Activated CD4-positive, alpha-beta memory T cell treated with anti-CD3 and anti-CD28 coated beads, Interleukin-2, amount 10 ng/mL, durations not matched to agents 7 days and 5 days (primary cell): ENCODE measurements at regions not wholly inside any gene's neighbourhood (a gene's known extent, or its start where the extent isn't known, plus 50 kb on each side); places are given as distances from the start of the nearest gene placed in this dataset.

Experiments
- CTCF ChIA-PET: fragments of 350-600 bp; sonication (Branson Sonifier 250); formaldehyde crosslinking; loops from one replicate; lab custom pipeline; 2021; ENCODE audit warnings: antibody characterized with exemption, inconsistent platforms; lab: Charles Lee
- POLR2A ChIA-PET: fragments of 350-600 bp; sonication (Branson Sonifier 250); formaldehyde crosslinking; loops from one replicate; lab custom pipeline; 2021; ENCODE audit warnings: antibody characterized with exemption; lab: Charles Lee
- DNase-seq: peaks from one replicate; pipeline ENCODE4 v3.0.0-alpha.2; 2020
- H3K27ac Mint-ChIP-seq: one replicate; pipeline ENCODE4 v1.8.0; 2021; ENCODE audit warnings: mild to moderate bottlenecking, mixed read lengths
- H3K27me3 Mint-ChIP-seq: one replicate; pipeline ENCODE4 v1.8.0; 2021; ENCODE audit warnings: mixed read lengths
- H3K36me3 Mint-ChIP-seq: one replicate; pipeline ENCODE4 v1.8.0; 2021; ENCODE audit warnings: low read depth, mixed read lengths
- H3K4me1 Mint-ChIP-seq: one replicate; pipeline ENCODE4 v1.8.0; 2021; ENCODE audit warnings: mixed read lengths
- H3K4me3 Mint-ChIP-seq: one replicate; pipeline ENCODE4 v1.8.0; 2021; ENCODE audit warnings: mild to moderate bottlenecking, mixed read lengths
- H3K9me3 Mint-ChIP-seq: one replicate; pipeline ENCODE4 v1.8.0; 2021; ENCODE audit warnings: mixed read lengths

DNA sequence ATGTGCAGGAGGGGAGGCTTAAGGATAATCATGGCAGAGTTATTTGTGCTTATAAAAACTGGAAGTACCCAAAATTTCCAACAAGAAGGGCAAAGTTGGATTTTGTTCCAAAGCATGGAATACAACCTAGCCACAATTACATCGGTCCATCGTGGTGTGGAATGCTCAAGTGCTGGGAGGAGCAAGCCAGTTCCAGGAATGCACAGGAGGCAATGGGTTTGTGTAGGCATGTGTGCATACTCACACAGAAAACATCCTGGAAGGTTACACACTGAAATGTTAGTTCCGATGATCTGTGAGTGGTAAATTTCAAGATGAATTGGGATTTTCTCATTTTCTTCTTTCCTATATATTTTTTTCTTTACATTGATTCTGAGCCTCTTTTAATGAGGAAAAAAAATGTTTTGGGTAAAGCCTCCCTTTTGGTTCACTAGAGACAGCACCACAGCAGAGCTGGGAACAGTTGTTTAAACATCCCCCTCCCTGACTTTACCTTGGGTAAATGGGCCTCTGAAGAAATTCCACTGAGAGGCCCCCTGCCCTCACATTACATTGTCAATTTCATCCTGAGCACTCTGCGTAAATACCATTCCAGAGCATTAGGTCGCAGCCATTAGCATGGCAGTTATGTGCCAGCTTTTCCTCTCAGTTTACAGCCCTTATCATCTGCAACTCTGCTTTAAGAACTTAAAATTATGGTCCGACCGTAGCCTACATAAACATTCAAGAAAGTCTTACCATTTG is 122.0 kb downstream of the UQCRFS1 start:
- POLR2A ChIA-PET, result no interaction called here
- H3K36me3 Mint-ChIP-seq, result no peaks in the 10 kb centered on the region
- CTCF ChIA-PET, result interaction anchor here (1.0 kb wide), 1 partner anchor 102 kb away, joined by 3 read pairs; no protein-coding TSS in a partner anchor
- no peak for DNase-seq
- no peak overlapping the region for H3K27ac Mint-ChIP-seq
- H3K4me1 Mint-ChIP-seq, result no peaks in the 10 kb centered on the region
- no peak overlapping the region for H3K4me3 Mint-ChIP-seq
- H3K27me3 Mint-ChIP-seq, result no peaks in the 10 kb centered on the region
- no peaks in the 10 kb centered on the region for H3K9me3 Mint-ChIP-seq

DNA sequence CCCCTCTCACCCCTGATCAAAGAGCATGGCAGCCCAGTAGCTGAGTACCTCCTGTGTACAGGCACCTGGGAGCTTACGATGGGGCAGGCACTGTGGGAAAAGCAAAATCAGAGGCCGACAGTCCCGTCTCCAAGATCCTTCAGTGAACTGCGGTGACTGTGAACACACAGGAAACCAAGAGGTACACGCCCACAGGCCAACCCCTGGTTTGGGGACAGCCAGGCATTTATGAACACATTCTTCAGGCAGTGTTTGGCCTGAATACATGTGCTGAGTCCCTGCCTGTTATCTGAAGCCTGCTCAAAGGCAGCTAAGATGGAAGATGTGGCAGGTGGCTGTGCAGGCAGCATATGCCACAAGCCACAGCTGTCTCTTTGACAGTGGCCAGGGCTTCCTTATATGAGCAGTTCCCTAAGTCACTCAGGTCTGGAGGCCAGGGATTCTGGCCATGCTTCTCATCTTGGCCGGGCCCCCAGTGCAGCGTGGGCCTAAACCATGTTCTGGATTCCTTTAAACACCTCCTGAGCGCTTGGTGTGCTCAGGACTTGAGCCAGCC is 123.6 kb downstream of the UQCRFS1 start:
- ChIA-PET POLR2A (no interaction called here), CTCF (no interaction called here)
- no peak overlapping the region for H3K4me3 Mint-ChIP-seq
- no peak for DNase-seq
- H3K4me1 Mint-ChIP-seq, result no peaks in the 10 kb centered on the region
- H3K9me3 Mint-ChIP-seq, result no peaks in the 10 kb centered on the region
- no peak overlapping the region for H3K27ac Mint-ChIP-seq
- H3K36me3 Mint-ChIP-seq, result no peaks in the 10 kb centered on the region
- H3K27me3 Mint-ChIP-seq, result no peaks in the 10 kb centered on the region

DNA sequence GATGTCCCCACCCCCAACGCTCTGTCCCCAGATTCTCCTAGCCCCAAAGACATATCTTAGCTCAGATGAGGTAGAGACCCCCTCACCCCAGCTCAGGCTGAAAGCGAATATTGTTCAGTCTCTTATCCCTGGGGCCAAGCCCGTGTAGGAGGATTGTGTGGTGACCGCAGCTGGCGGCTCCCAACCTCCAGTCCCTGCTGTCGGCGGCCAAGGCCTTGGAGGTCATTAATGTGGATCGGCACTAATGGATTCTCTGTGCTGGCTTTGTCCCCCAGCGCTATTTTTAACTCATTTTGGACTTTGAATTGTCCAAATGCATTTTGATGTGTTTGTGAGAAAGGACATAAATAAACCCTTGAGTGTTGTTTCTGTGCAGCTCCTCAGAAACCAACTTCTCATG is 124.2 kb downstream of the UQCRFS1 start:
- Mint-ChIP-seq H3K9me3 (no peaks in the 10 kb centered on the region), H3K4me3 (no peak overlapping the region), H3K27ac (no peak overlapping the region), H3K4me1 (no peaks in the 10 kb centered on the region), H3K36me3 (no peaks in the 10 kb centered on the region), H3K27me3 (no peaks in the 10 kb centered on the region)
- ChIA-PET CTCF (no interaction called here), POLR2A (no interaction called here)
- no peak for DNase-seq

DNA sequence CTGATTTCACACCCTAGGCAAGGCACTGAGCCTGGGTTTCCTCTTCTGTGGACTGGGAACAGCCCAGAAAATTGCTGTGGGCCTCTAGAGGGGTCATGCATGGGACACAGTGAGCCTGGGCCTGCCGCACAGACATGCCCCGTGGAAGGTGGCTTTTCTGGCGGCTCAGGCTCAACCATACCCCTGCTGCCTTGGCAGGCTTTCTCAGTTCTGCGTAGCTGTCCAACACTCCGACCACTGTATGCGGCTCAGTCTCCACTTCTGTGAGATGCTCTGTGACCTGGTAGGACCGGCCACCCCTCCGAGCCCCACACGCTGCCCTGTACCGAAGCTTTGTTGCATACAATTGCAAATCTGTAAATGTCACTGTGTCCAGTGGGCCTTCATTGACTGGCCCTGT is 126.3 kb downstream of the UQCRFS1 start:
- H3K4me1 Mint-ChIP-seq, result no peaks in the 10 kb centered on the region
- H3K36me3 Mint-ChIP-seq, result no peaks in the 10 kb centered on the region
- no peaks in the 10 kb centered on the region for H3K9me3 Mint-ChIP-seq
- POLR2A ChIA-PET, result no interaction called here
- no peak overlapping the region for H3K4me3 Mint-ChIP-seq
- DNase-seq, result no peak
- H3K27me3 Mint-ChIP-seq, result no peaks in the 10 kb centered on the region
- H3K27ac Mint-ChIP-seq, result no peak overlapping the region
- CTCF ChIA-PET, result no interaction called here

DNA sequence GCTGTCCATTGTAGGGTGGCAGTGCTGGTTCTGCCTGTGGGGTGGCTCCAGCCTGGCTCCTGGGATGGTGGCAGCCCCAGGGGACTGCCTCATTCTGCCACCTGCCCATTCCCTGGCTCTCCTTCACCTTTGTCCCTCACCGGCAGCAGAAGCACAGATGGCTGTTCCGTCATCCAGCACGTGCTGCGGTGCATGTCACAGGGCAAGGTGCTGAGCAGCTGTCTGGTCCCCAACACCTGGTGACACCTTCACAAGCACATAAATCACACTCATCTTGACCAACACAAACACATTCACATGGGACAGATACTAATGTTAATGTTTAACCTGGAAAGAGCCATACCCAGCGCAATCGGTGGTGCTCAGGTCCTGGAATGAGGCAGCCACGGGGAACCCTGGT is 126.8 kb downstream of the UQCRFS1 start:
- no peaks in the 10 kb centered on the region for H3K4me1 Mint-ChIP-seq
- CTCF ChIA-PET, result no interaction called here
- H3K27me3 Mint-ChIP-seq, result no peaks in the 10 kb centered on the region
- no peak overlapping the region for H3K4me3 Mint-ChIP-seq
- H3K9me3 Mint-ChIP-seq, result no peaks in the 10 kb centered on the region
- POLR2A ChIA-PET, result no interaction called here
- DNase-seq, result no peak
- no peak overlapping the region for H3K27ac Mint-ChIP-seq
- no peaks in the 10 kb centered on the region for H3K36me3 Mint-ChIP-seq

DNA sequence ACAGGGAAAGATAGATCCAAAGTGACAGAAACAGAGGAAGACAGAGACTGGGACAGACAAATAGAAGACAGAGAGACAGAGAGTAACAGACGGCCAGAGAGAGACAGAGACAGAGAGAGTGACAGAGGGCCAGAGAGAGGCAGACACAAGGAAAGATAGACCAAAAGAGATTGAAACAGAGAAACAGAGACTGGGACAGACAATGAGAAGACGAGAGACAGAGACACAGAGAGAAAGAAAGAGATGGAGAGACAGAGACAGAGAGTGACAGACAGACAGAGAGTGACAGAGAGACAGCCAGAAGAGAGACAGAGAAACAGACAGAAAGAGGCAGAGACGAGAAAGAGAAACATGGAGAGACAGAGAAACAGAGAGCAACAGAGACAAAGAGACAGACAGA is 127.3 kb downstream of the UQCRFS1 start:
- H3K4me3 Mint-ChIP-seq, result no peak overlapping the region
- DNase-seq, result no peak
- no peaks in the 10 kb centered on the region for H3K4me1 Mint-ChIP-seq
- no peaks in the 10 kb centered on the region for H3K36me3 Mint-ChIP-seq
- H3K27ac Mint-ChIP-seq, result no peak overlapping the region
- CTCF ChIA-PET, result no interaction called here
- POLR2A ChIA-PET, result no interaction called here
- H3K27me3 Mint-ChIP-seq, result no peaks in the 10 kb centered on the region
- H3K9me3 Mint-ChIP-seq, result no peaks in the 10 kb centered on the region

DNA sequence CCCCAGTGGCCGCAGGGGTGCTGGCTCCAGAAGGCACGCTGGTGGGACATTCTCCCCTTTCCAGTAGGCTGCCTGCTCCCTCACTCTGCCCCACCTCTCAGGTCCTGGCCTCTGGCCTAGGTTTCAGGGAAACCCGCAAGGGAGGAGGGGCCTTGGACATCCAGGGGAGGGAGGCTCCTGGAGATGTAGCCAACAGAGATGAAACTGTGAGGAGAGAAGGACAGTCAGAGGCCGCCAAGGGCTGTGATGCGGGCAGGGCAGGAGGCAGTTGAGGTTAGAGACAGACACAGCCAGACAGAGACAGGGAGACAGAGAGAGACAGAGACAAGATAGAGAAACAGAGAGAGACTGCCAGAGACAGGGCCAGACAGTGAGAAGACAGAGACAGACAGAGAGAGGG is 127.7 kb downstream of the UQCRFS1 start:
- no peaks in the 10 kb centered on the region for H3K4me1 Mint-ChIP-seq
- no peak for DNase-seq
- no peaks in the 10 kb centered on the region for H3K36me3 Mint-ChIP-seq
- POLR2A ChIA-PET, result no interaction called here
- no peaks in the 10 kb centered on the region for H3K27me3 Mint-ChIP-seq
- H3K4me3 Mint-ChIP-seq, result no peak overlapping the region
- CTCF ChIA-PET, result no interaction called here
- H3K9me3 Mint-ChIP-seq, result no peaks in the 10 kb centered on the region
- no peak overlapping the region for H3K27ac Mint-ChIP-seq

DNA sequence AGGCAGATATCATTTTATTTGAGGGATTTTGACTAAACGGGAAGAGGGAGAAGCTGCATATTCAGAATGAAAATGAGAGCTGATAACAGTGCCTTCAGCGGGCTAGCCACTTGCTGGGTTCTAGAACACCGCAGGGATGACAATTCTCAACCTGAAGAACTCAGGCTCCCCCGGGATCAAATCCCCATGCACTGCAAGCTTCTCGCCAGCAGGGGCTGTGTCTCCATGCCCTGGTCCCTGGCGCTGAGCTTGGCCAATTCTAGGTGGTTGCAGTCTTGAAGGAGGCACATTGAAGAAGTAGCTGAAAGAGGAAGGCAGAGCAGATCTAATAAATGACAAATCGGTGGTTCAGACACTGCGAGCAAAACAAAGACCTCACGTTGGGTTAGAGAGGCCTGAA is 128.7 kb downstream of the UQCRFS1 start:
- no peaks in the 10 kb centered on the region for H3K9me3 Mint-ChIP-seq
- CTCF ChIA-PET, result no interaction called here
- H3K4me1 Mint-ChIP-seq, result no peaks in the 10 kb centered on the region
- no peak overlapping the region for H3K4me3 Mint-ChIP-seq
- H3K27me3 Mint-ChIP-seq, result no peaks in the 10 kb centered on the region
- no peak overlapping the region for H3K27ac Mint-ChIP-seq
- H3K36me3 Mint-ChIP-seq, result no peaks in the 10 kb centered on the region
- no peak for DNase-seq
- POLR2A ChIA-PET, result no interaction called here

DNA sequence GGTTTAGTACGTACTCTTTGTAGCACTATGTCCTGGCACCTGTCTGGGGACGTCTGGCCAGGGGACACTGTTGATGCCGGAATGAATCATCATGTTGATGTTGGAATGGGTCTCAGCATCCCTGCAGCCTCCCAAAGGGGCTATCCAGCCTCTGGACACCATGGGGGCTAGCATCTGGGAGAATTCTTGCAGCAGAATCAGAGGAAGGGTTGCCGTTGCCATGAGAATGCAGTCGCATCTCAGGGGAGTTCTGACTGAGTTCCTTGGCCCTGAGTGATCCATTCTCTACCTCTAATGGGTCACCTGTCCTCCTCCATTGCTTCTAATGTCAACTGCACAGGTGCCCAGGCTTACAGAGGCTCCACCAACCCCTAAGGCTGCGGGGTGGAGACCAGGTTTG is 129.1 kb downstream of the UQCRFS1 start:
- DNase-seq, result no peak
- H3K4me1 Mint-ChIP-seq, result no peaks in the 10 kb centered on the region
- H3K27me3 Mint-ChIP-seq, result no peaks in the 10 kb centered on the region
- H3K4me3 Mint-ChIP-seq, result no peak overlapping the region
- no peaks in the 10 kb centered on the region for H3K36me3 Mint-ChIP-seq
- ChIA-PET POLR2A (no interaction called here), CTCF (no interaction called here)
- no peak overlapping the region for H3K27ac Mint-ChIP-seq
- no peaks in the 10 kb centered on the region for H3K9me3 Mint-ChIP-seq

DNA sequence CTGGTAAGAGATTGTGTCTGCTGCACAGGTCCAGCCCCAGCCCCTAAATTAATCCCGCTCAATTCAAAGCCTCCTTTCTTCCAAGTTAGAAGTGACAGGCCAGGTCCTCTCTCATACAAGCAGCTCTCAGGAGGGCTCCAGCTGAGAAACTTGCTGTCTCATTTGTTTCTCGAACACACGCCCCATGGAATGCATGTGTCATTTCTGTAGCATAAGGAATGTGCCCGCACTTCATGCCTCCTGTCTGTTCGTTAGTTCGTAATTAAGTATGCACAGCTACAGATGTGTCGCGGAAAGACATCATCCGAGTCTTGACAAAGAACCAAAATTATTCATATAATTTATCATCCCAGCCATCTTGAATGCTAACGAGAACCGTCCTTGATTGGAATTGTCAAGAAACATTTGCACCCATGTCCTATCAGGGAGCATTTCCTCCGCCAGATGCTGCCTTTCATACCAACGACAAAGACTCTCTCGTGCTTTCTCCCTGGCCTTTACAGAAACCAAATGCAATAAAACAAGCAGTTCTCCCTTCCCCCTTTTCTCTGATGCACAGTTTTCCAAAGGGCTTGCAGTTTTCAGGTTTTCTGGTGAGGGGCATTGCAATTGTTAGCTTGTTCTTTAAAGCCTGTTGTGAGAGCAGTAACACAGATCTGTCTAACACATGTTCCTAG is 133.5 kb downstream of the UQCRFS1 start:
- no peaks in the 10 kb centered on the region for H3K27me3 Mint-ChIP-seq
- CTCF ChIA-PET, result no interaction called here
- no peaks in the 10 kb centered on the region for H3K9me3 Mint-ChIP-seq
- H3K4me1 Mint-ChIP-seq, result no peaks in the 10 kb centered on the region
- H3K4me3 Mint-ChIP-seq, result no peak overlapping the region
- POLR2A ChIA-PET, result no interaction called here
- no peak overlapping the region for H3K27ac Mint-ChIP-seq
- no peak for DNase-seq
- H3K36me3 Mint-ChIP-seq, result no peaks in the 10 kb centered on the region

DNA sequence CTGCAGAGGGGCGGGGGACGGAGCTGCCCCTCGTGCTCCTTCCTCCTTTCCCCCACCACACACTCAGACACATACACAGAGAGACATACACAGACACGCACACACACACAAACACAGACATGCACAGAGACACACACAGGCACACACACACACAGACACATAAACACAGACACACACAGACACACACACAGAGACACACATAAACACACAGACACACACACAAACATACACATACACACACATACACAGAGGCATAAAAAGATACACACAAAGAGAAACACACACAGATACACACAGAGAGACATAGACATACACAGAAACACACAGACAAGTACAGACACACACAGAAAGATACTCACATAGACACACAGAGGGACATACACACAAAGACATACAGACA is 136.0 kb downstream of the UQCRFS1 start:
- no peaks in the 10 kb centered on the region for H3K27me3 Mint-ChIP-seq
- H3K4me1 Mint-ChIP-seq, result no peaks in the 10 kb centered on the region
- no peak for DNase-seq
- H3K4me3 Mint-ChIP-seq, result no peak overlapping the region
- ChIA-PET CTCF (no interaction called here), POLR2A (no interaction called here)
- no peak overlapping the region for H3K27ac Mint-ChIP-seq
- no peaks in the 10 kb centered on the region for H3K9me3 Mint-ChIP-seq
- H3K36me3 Mint-ChIP-seq, result no peaks in the 10 kb centered on the region

DNA sequence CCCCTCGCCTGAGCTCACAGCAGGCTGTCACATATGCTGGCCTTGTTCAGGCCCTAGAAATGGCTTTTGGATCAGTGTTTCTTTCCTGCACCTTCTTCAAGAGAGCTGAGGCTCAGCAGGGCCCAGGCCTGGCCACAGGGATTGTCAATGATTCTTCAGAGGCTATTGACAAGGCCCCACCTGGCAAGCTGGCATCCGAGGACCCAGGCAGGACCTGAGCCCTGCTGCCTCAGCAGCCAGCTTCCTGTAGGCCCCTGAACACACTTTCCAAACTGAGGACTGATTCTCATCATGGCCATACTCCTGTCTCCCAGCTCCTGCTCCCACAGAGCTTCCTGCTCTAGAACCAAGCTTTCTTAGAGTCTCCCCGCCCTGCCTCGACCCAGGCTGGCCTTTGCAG is 136.8 kb downstream of the UQCRFS1 start:
- ChIA-PET CTCF (no interaction called here), POLR2A (no interaction called here)
- Mint-ChIP-seq H3K4me3 (no peak overlapping the region), H3K36me3 (no peaks in the 10 kb centered on the region), H3K27ac (no peak overlapping the region), H3K9me3 (no peaks in the 10 kb centered on the region), H3K4me1 (no peaks in the 10 kb centered on the region), H3K27me3 (no peaks in the 10 kb centered on the region)
- no peak for DNase-seq

DNA sequence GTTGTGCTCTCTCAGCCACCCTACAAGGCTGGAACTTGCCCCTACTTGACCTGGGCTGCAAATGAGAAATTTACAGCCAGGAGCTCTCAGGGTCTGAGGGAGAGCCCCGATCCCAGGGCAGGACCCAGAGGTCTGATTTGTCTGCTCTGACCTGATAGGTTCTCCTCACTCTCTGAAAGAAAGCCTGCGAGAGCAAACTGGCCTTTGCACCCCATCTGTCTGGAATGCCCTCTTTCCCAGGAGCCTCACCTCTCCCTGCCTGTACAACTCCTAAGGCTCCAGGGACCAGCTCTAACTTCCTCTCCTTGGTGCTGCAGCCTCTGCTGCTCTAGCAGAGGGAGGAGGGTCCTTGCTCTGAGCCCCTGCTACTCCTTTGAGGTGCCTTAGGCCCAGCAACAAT is 137.8 kb downstream of the UQCRFS1 start:
- ChIA-PET CTCF (no interaction called here), POLR2A (no interaction called here)
- Mint-ChIP-seq H3K27ac (no peak overlapping the region), H3K27me3 (no peaks in the 10 kb centered on the region), H3K4me3 (no peak overlapping the region), H3K4me1 (no peaks in the 10 kb centered on the region), H3K36me3 (no peaks in the 10 kb centered on the region), H3K9me3 (no peaks in the 10 kb centered on the region)
- DNase-seq, result no peak

DNA sequence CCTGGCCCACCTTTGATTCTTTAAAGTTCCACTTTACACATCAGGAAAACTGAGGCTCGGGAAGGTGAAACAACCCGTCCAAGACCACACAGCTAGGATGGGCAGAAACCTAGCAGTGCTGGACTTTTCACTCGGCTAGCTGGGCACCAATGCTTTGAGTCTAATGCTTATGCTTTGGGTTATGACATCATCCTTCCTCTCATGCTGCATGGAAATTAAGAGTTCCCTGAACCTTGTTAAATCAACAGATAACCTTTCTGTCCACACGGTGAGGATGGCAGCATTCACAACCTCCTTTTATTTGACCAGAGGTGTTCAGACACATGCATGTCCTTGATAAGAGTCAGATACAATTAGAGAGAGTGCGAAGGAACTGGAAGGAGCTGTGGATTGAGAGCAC is 138.4 kb downstream of the UQCRFS1 start:
- POLR2A ChIA-PET, result no interaction called here

More for the DNA sequence above, 138.4 kb downstream of the UQCRFS1 start:
- no peaks in the 10 kb centered on the region for H3K4me1 Mint-ChIP-seq
- no peaks in the 10 kb centered on the region for H3K27me3 Mint-ChIP-seq
- no peak overlapping the region for H3K27ac Mint-ChIP-seq
- no peaks in the 10 kb centered on the region for H3K36me3 Mint-ChIP-seq
- CTCF ChIA-PET, result no interaction called here
- H3K4me3 Mint-ChIP-seq, result no peak overlapping the region
- no peak for DNase-seq
- H3K9me3 Mint-ChIP-seq, result no peaks in the 10 kb centered on the region
